ENCODE measurements at regions not wholly inside any gene's neighbourhood (a gene's known extent, or its start where the extent isn't known, plus 50 kb on each side); places are given as distances from the start of the nearest gene placed in this dataset.
"Not testable (repeated sequence)": the region's sequence is repeated elsewhere in the genome, so short reads cannot be mapped to it uniquely, and the experiment has no call there.

DNA sequence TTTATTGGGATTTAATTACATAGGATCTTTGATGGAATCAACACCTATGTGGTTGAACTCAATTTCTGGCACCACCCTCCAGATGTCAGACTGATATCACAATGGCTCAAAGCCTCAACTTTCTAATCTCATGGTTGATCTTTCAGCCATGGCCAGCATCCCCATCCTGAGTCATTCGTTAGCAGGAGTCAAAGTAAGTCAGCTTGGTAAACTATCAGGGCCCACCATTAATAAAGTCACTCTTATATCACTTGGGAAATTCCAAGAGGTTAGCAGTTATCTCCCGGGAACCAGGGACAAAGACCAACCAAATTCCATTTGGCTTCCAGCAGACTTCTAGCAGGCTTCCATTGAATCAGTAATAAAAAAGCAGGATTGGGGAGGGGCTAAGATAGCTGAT is 50.7 kb upstream of the TNFSF4 start:
- Mint-ChIP-seq H3K36me3 (ENCODE audit: insufficient read depth, unreplicated experiment) (no peaks in the 10 kb centered on the region), H3K27me3 (ENCODE audit: insufficient read depth, unreplicated experiment) (no peaks in the 10 kb centered on the region), H3K27ac (ENCODE audit: low read depth, unreplicated experiment) (no peak overlapping the region), H3K4me3 (ENCODE audit: unreplicated experiment) (no peak overlapping the region), H3K4me1 (ENCODE audit: insufficient read depth, unreplicated experiment) (no peaks in the 10 kb centered on the region), H3K9me3 (ENCODE audit: unreplicated experiment) (peaks cover 24% of the 10 kb centered on the region)
- TF ChIP-seq, protein P1, sequence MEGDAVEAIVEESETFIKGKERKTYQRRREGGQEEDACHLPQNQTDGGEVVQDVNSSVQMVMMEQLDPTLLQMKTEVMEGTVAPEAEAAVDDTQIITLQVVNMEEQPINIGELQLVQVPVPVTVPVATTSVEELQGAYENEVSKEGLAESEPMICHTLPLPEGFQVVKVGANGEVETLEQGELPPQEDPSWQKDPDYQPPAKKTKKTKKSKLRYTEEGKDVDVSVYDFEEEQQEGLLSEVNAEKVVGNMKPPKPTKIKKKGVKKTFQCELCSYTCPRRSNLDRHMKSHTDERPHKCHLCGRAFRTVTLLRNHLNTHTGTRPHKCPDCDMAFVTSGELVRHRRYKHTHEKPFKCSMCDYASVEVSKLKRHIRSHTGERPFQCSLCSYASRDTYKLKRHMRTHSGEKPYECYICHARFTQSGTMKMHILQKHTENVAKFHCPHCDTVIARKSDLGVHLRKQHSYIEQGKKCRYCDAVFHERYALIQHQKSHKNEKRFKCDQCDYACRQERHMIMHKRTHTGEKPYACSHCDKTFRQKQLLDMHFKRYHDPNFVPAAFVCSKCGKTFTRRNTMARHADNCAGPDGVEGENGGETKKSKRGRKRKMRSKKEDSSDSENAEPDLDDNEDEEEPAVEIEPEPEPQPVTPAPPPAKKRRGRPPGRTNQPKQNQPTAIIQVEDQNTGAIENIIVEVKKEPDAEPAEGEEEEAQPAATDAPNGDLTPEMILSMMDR (IDR thresholded peaks at IDR 0.05; ENCODE audit: unreplicated experiment) = no peak
- no peak for DNase-seq (ENCODE audit: unreplicated experiment)
- ChIA-PET CTCF (interaction anchor here (0.6 to 3.4 kb wide), 8 partner anchors 9 to 566 kb away, joined by 3 to 31 read pairs (median 4); partner anchors contain the start of gene DARS2), POLR2A (no interaction called here)
- BruUV-seq (replicated peaks) = no TSS peak
- intact Hi-C loops (cut with micrococcal nuclease) = loop anchor here (5.0 kb wide), 1 partner anchor 149 kb away; no protein-coding TSS in a partner anchor

DNA sequence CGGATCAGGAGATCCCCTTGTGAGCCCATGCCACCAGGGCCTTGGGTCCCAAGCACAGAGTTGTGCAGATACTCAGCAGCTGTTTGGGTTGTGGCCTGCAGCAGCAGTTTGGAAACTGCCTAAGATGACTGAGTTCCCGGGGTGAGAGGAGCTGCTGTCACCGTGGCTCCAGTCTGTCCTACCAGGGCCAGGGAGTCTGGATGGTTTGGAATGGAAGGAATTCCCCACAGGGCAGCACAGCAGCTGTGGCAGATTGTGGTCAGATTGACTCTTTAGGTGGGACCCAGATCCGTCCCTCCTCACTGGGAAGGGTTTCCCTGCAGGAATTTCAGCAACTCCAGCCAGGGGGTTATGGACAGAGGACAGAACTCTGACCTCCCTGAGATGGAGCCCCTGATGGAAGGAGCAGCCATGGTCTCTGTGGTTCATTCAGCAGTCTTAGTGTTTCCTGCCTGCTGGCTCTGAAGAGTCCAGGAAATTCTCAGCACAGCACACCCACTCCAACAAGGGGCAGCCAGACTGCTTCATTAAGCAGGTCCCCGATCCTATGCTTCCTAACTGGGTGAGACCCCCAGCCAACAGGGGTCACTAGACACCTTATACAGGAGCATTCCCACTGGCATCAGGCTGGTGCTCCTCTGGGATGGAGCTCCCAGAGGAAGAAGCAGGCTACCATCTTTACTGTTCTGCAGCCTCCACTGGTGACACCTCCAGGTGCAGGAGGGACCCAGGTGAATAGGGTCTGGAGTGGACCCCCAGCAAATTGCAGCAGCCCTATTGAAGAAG is 51.5 kb upstream of the TNFSF4 start:
- ChIA-PET POLR2A (interaction anchor here (1.1 kb wide), 1 partner anchor 8 kb away, joined by 4 read pairs; no protein-coding TSS in a partner anchor), CTCF (interaction anchor here (0.8 to 2.1 kb wide), 6 partner anchors 10 to 516 kb away, joined by 3 to 6 read pairs (median 4); no protein-coding TSS in a partner anchor)
- Mint-ChIP-seq H3K4me3 (ENCODE audit: unreplicated experiment) (no peak overlapping the region), H3K36me3 (ENCODE audit: insufficient read depth, unreplicated experiment) (no peaks in the 10 kb centered on the region), H3K9me3 (ENCODE audit: unreplicated experiment) (peaks cover 24% of the 10 kb centered on the region), H3K27ac (ENCODE audit: low read depth, unreplicated experiment) (no peak overlapping the region), H3K27me3 (ENCODE audit: insufficient read depth, unreplicated experiment) (no peaks in the 10 kb centered on the region), H3K4me1 (ENCODE audit: insufficient read depth, unreplicated experiment) (no peaks in the 10 kb centered on the region)
- intact Hi-C loops (cut with micrococcal nuclease) = loop anchor here (5.0 kb wide), 1 partner anchor 149 kb away; no protein-coding TSS in a partner anchor
- BruUV-seq (replicated peaks) = no TSS peak
- TF ChIP-seq, protein P1 (IDR thresholded peaks at IDR 0.05; ENCODE audit: unreplicated experiment) = no peak
- DNase-seq (ENCODE audit: unreplicated experiment) = no peak

DNA sequence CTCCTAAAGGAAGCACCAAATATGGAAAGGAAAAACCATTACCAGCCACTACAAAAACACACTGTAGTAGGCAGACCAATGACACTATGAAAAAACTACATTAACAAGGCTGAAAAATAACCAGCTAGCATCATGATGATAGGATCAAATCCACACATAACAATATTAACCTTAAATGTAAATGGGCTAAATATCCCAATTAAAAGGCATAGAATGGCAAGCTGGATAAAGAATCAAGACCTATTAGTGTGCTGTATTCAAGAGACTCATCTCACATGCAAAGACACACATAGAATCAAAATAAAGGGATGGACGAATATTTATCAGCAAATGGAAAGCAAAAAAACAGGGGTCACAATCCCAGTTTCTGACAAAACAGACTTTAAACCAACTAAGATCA is 53.2 kb upstream of the TNFSF4 start:
- H3K4me3 Mint-ChIP-seq (ENCODE audit: unreplicated experiment); BruUV-seq (replicated peaks); H3K4me1 Mint-ChIP-seq (ENCODE audit: insufficient read depth, unreplicated experiment); DNase-seq (ENCODE audit: unreplicated experiment); POLR2A ChIA-PET; H3K27me3 Mint-ChIP-seq (ENCODE audit: insufficient read depth, unreplicated experiment); H3K27ac Mint-ChIP-seq (ENCODE audit: low read depth, unreplicated experiment); H3K36me3 Mint-ChIP-seq (ENCODE audit: insufficient read depth, unreplicated experiment): not testable (repeated sequence)
- intact Hi-C loops (cut with micrococcal nuclease) = loop anchor here (10.0 kb wide), 1 partner anchor 814 kb away; no protein-coding TSS in a partner anchor
- CTCF ChIA-PET = interaction anchor here (0.6 to 1.5 kb wide), 4 partner anchors 13 to 515 kb away, joined by 3 to 4 read pairs (median 4); no protein-coding TSS in a partner anchor
- peaks cover 24% of the 10 kb centered on the region for H3K9me3 Mint-ChIP-seq (ENCODE audit: unreplicated experiment)

DNA sequence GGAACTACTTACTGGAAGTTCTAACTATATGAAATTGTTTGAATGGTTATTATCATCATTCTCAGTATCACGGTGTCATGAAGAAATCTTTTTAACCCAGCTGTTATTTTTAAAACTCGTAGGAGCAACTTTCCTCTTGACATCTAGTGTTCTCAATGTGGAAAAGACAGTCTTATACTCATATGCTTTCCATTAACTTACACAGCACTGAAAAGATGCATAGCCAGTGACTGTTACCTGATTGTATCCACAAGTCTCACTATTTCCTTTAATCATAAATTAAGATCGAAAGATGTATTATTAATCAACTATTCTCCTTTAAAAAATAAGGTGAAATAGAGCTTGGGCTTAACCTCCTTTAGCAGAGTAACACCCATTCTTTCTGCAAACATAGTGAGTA is 59.7 kb upstream of the TNFSF4 start:
- POLR2A ChIA-PET = interaction anchor here (0.6 kb wide), 1 partner anchor 183 kb away, joined by 3 read pairs; no protein-coding TSS in a partner anchor
- no peaks in the 10 kb centered on the region for H3K9me3 Mint-ChIP-seq (ENCODE audit: unreplicated experiment)
- BruUV-seq (replicated peaks) = no TSS peak
- intact Hi-C loops (cut with micrococcal nuclease) = loop anchor here (10.0 kb wide), 1 partner anchor 808 kb away; no protein-coding TSS in a partner anchor
- no peak for DNase-seq (ENCODE audit: unreplicated experiment)
- no peak overlapping the region for H3K27ac Mint-ChIP-seq (ENCODE audit: low read depth, unreplicated experiment)
- no peaks in the 10 kb centered on the region for H3K27me3 Mint-ChIP-seq (ENCODE audit: insufficient read depth, unreplicated experiment)
- TF ChIP-seq, protein P1 (IDR thresholded peaks at IDR 0.05; ENCODE audit: unreplicated experiment) = no peak
- peaks cover 32% of the 10 kb centered on the region for H3K4me1 Mint-ChIP-seq (ENCODE audit: insufficient read depth, unreplicated experiment)
- H3K36me3 Mint-ChIP-seq (ENCODE audit: insufficient read depth, unreplicated experiment) = no peaks in the 10 kb centered on the region
- CTCF ChIA-PET = interaction anchor here (0.7 to 1.8 kb wide), 3 partner anchors 12 to 738 kb away, joined by 3 to 9 read pairs (median 3); no protein-coding TSS in a partner anchor
- H3K4me3 Mint-ChIP-seq (ENCODE audit: unreplicated experiment) = no peak overlapping the region

Data from MCF 10A (cell line).